H9 (cell line): ENCODE measurements at regions not wholly inside any gene's neighbourhood (a gene's known extent, or its start where the extent isn't known, plus 50 kb on each side); places are given as distances from the start of the nearest gene placed in this dataset.

ENCODE experiments used
- DNase-seq: peaks from one replicate; pipeline ENCODE4 v3.0.0-alpha.2; 2017
- H2AFZ ChIP-seq: one replicate; pipeline ENCODE4 v1.6.1; 2013; ENCODE audit warnings: mild to moderate bottlenecking, low read length, control low read depth, moderate library complexity
- H2AK5ac ChIP-seq: 2 replicates; pipeline ENCODE4 v1.6.1; 2013; ENCODE audit warnings: low read length, control low read depth, mixed read lengths; ENCODE audit not compliant: insufficient read length
- H2BK120ac ChIP-seq: one replicate; pipeline ENCODE4 v1.6.1; 2013; ENCODE audit warnings: low read depth, mild to moderate bottlenecking, low read length, control low read depth, inconsistent platforms; ENCODE audit not compliant: poor library complexity, severe bottlenecking
- H2BK12ac ChIP-seq: 2 replicates; pipeline ENCODE4 v1.6.1; 2013; ENCODE audit warnings: low read length, control low read depth, mixed read lengths, low read depth; ENCODE audit not compliant: insufficient read length
- H2BK15ac ChIP-seq: 2 replicates; pipeline ENCODE4 v1.6.1; 2013; ENCODE audit warnings: low read depth, low read length, control low read depth
- H2BK20ac ChIP-seq: one replicate; pipeline ENCODE4 v1.6.1; 2013; ENCODE audit warnings: low read depth, mild to moderate bottlenecking, low read length, control low read depth, inconsistent platforms; ENCODE audit not compliant: poor library complexity, severe bottlenecking
- H2BK5ac ChIP-seq: 2 replicates; pipeline ENCODE4 v1.6.1; 2013; ENCODE audit warnings: low read length, control low read depth, mixed read lengths; ENCODE audit not compliant: insufficient read length
- H3K14ac ChIP-seq: 2 replicates; pipeline ENCODE4 v1.6.1; 2013; ENCODE audit warnings: low read length, control low read depth; ENCODE audit not compliant: insufficient read depth
- H3K18ac ChIP-seq: 2 replicates; pipeline ENCODE4 v1.6.1; 2013; ENCODE audit warnings: low read depth, mild to moderate bottlenecking, mixed read lengths, low read length, control low read depth; ENCODE audit not compliant: insufficient read length
- H3K23ac ChIP-seq: 2 replicates; pipeline ENCODE4 v1.6.1; 2013; ENCODE audit warnings: low read length, control low read depth, mixed read lengths, low read depth; ENCODE audit not compliant: insufficient read length
- H3K23me2 ChIP-seq: 2 replicates; pipeline ENCODE4 v1.6.1; 2013; ENCODE audit warnings: low read depth, mild to moderate bottlenecking, mixed read lengths, low read length, control low read depth; ENCODE audit not compliant: insufficient read length, poor library complexity, severe bottlenecking
- H3K27ac ChIP-seq: 2 replicates; pipeline ENCODE4 v1.5.1; 2013; ENCODE audit warnings: low read length, control low read depth, mixed read lengths, low read depth; ENCODE audit not compliant: insufficient read length
- H3K27me3 ChIP-seq: 2 replicates; pipeline ENCODE4 v1.6.1; 2013; ENCODE audit warnings: low read length, control low read depth, inconsistent platforms; ENCODE audit not compliant: insufficient read depth
- H3K4ac ChIP-seq: 2 replicates; pipeline ENCODE4 v1.6.1; 2013; ENCODE audit warnings: low read depth, mild to moderate bottlenecking, control low read depth, inconsistent platforms, low read length, moderate library complexity
- H3K4me1 ChIP-seq: 2 replicates; pipeline ENCODE4 v1.6.1; 2013; ENCODE audit warnings: low read length, control low read depth, inconsistent platforms; ENCODE audit not compliant: insufficient read depth
- H3K4me2 ChIP-seq: 2 replicates; pipeline ENCODE4 v1.6.1; 2013; ENCODE audit warnings: low read length, control low read depth, mixed read lengths; ENCODE audit not compliant: insufficient read length, insufficient read depth
- H3K56ac ChIP-seq: 2 replicates; pipeline ENCODE4 v1.6.1; 2013; ENCODE audit warnings: low read depth, mild to moderate bottlenecking, mixed read lengths, low read length, control low read depth; ENCODE audit not compliant: insufficient read length
- H3K79me1 ChIP-seq: 2 replicates; pipeline ENCODE4 v1.6.1; 2013; ENCODE audit warnings: low read depth, mild to moderate bottlenecking, moderate library complexity, low read length, control low read depth, inconsistent platforms; ENCODE audit not compliant: insufficient read depth, poor library complexity, severe bottlenecking
- H3K79me2 ChIP-seq: 2 replicates; pipeline ENCODE4 v1.6.1; 2013; ENCODE audit warnings: low read length, control low read depth, inconsistent platforms; ENCODE audit not compliant: insufficient read depth
- H3K9ac ChIP-seq: 2 replicates; pipeline ENCODE4 v1.6.1; 2013; ENCODE audit warnings: low read length, control low read depth, mixed read lengths; ENCODE audit not compliant: insufficient read length; ENCODE audit errors: extremely low read depth
- H3K9me3 ChIP-seq: one replicate; pipeline ENCODE4 v1.6.1; 2013; ENCODE audit warnings: low read depth, low read length, inconsistent platforms; ENCODE audit not compliant: control insufficient read depth
- H3T11ph ChIP-seq: one replicate; pipeline ENCODE4 v1.6.1; 2013; ENCODE audit warnings: mild to moderate bottlenecking, low read length, control low read depth, inconsistent platforms
- H4K20me1 ChIP-seq: one replicate; pipeline ENCODE4 v1.6.1; 2013; ENCODE audit not compliant: control insufficient read depth, insufficient read length, insufficient read depth
- H4K5ac ChIP-seq: 2 replicates; pipeline ENCODE4 v1.6.1; 2013; ENCODE audit warnings: low read depth, mild to moderate bottlenecking, mixed read lengths, low read length, control low read depth; ENCODE audit not compliant: insufficient read length
- H4K8ac ChIP-seq: replicated peaks from 2 replicates; pipeline ENCODE4 v1.6.1; 2013; ENCODE audit warnings: low read length, control low read depth, mixed read lengths, low read depth; ENCODE audit not compliant: insufficient read length
- H4K91ac ChIP-seq: 2 replicates; pipeline ENCODE4 v1.6.1; 2013; ENCODE audit warnings: low read depth, mild to moderate bottlenecking, moderate library complexity, mixed read lengths, low read length, control low read depth; ENCODE audit not compliant: insufficient read length
- H3K27ac Mint-ChIP-seq, 3 experiments: 2 replicates in 2 of 3; 3 replicates in 1 of 3; pipeline ENCODE4 v1.8.0; 2020 to 2021; ENCODE audit warnings: mixed read lengths in 3 of 3, mild to moderate bottlenecking in 1 of 3, moderate library complexity in 1 of 3
- H3K27me3 Mint-ChIP-seq: 2 replicates; pipeline ENCODE4 v1.8.0; 2021; ENCODE audit warnings: low read depth, mild to moderate bottlenecking, moderate library complexity, mixed read lengths
- H3K36me3 Mint-ChIP-seq, 3 experiments: 2 replicates in 2 of 3; 3 replicates in 1 of 3; pipeline ENCODE4 v1.8.0; 2020 to 2021; ENCODE audit warnings: low read depth in 3 of 3, mixed read lengths in 3 of 3; ENCODE audit not compliant: insufficient read depth in 1 of 3
- H3K4me1 Mint-ChIP-seq, 2 experiments: 2 replicates each; pipeline ENCODE4 v1.8.0; 2020; ENCODE audit warnings: mixed read lengths in 2 of 2
- H3K4me3 Mint-ChIP-seq, 2 experiments: 2 replicates in 1 of 2; 3 replicates in 1 of 2; pipeline ENCODE4 v1.8.0; 2020 to 2021; ENCODE audit warnings: mild to moderate bottlenecking in 2 of 2, mixed read lengths in 2 of 2, moderate library complexity in 1 of 2
- H3K9me3 Mint-ChIP-seq, 2 experiments: 2 replicates in 1 of 2; 3 replicates in 1 of 2; pipeline ENCODE4 v1.8.0; 2020; ENCODE audit warnings: mild to moderate bottlenecking in 2 of 2, mixed read lengths in 2 of 2, moderate library complexity in 1 of 2
- WGBS: extraction: QIAGEN DNeasy Blood & Tissue Kit; methylation state at CpG from one replicate; pipeline ENCODE4 v1.1.7; 2013; ENCODE audit warnings: missing lambda C conversion rate, low lambda C conversion rate, mixed read lengths; ENCODE audit not compliant: insufficient read length; ENCODE audit errors: extremely low coverage; 5-methylcytosine and 5-hydroxymethylcytosine counted together
- TF ChIP-seq, protein P1 (sequence below): fragments of 200-600 bp; sonication (generic); conservative IDR thresholded peaks from 3 replicates; pipeline ENCODE4 v1.8.0; 2021; ENCODE audit warnings: antibody characterized with exemption, mild to moderate bottlenecking

- H2BK5ac ChIP-seq: no peak overlapping the region
- H3K4ac ChIP-seq: no peak overlapping the region
- no peak overlapping the region for H3K23ac ChIP-seq
- H4K5ac ChIP-seq: no peak overlapping the region
- TF ChIP-seq, protein P1, sequence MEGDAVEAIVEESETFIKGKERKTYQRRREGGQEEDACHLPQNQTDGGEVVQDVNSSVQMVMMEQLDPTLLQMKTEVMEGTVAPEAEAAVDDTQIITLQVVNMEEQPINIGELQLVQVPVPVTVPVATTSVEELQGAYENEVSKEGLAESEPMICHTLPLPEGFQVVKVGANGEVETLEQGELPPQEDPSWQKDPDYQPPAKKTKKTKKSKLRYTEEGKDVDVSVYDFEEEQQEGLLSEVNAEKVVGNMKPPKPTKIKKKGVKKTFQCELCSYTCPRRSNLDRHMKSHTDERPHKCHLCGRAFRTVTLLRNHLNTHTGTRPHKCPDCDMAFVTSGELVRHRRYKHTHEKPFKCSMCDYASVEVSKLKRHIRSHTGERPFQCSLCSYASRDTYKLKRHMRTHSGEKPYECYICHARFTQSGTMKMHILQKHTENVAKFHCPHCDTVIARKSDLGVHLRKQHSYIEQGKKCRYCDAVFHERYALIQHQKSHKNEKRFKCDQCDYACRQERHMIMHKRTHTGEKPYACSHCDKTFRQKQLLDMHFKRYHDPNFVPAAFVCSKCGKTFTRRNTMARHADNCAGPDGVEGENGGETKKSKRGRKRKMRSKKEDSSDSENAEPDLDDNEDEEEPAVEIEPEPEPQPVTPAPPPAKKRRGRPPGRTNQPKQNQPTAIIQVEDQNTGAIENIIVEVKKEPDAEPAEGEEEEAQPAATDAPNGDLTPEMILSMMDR: no peak
- H2BK15ac ChIP-seq: no peak overlapping the region
- H3K18ac ChIP-seq: no peak overlapping the region
- no peaks in the 10 kb centered on the region for H3K9me3 Mint-ChIP-seq
- no peak overlapping the region for H2AK5ac ChIP-seq
- H3K4me1 ChIP-seq: peaks cover 4% of the 10 kb centered on the region; the same call in 1 of the 2 replicates
- H3K9me3 ChIP-seq: no peaks in the 10 kb centered on the region
- no peak overlapping the region for H3K14ac ChIP-seq
- WGBS: no CpG with 5 or more reads among the region's 5 CpGs
- no peak overlapping the region for H3T11ph ChIP-seq
- H2BK120ac ChIP-seq: no peak overlapping the region
- H3K79me2 ChIP-seq: no peaks in the 10 kb centered on the region
- peaks cover 11 to 17% of the 10 kb centered on the region in 2 experiments for H3K4me1 Mint-ChIP-seq
- no peak overlapping the region for H3K4me2 ChIP-seq
- H4K91ac ChIP-seq: no peak overlapping the region
- no peak overlapping the region for H2AFZ ChIP-seq
- no peak for DNase-seq
- H3K9ac ChIP-seq: no peak overlapping the region
- H3K27ac ChIP-seq: no peak overlapping the region
- H3K4me3 Mint-ChIP-seq: no peak overlapping the region
- no peak overlapping the region for H2BK20ac ChIP-seq
- no peaks in the 10 kb centered on the region for H4K20me1 ChIP-seq
- no peak overlapping the region for H4K8ac ChIP-seq
- H3K56ac ChIP-seq: no peak overlapping the region
- H3K23me2 ChIP-seq: no peaks in the 10 kb centered on the region
- no peaks in the 10 kb centered on the region for H3K27me3 Mint-ChIP-seq
- peaks cover 0 to 3% (median 0%) of the 10 kb centered on the region in 3 experiments; a peak in 1 of 7 replicates for H3K36me3 Mint-ChIP-seq
- no peaks in the 10 kb centered on the region for H3K79me1 ChIP-seq
- H3K27ac Mint-ChIP-seq: peak overlapping the region in 2 of 3 experiments; percentile 50 to 61; a peak in 3 of 7 replicates
- H3K27me3 ChIP-seq: no peaks in the 10 kb centered on the region
- no peak overlapping the region for H2BK12ac ChIP-seq
Measured at GRCh38 chr2:76478266-76479035, 767.7 kb upstream of the GCFC2 start.
